ENCODE measurements at regions not wholly inside any gene's neighbourhood (a gene's known extent, or its start where the extent isn't known, plus 50 kb on each side); places are given as distances from the start of the nearest gene placed in this dataset.

DNA sequence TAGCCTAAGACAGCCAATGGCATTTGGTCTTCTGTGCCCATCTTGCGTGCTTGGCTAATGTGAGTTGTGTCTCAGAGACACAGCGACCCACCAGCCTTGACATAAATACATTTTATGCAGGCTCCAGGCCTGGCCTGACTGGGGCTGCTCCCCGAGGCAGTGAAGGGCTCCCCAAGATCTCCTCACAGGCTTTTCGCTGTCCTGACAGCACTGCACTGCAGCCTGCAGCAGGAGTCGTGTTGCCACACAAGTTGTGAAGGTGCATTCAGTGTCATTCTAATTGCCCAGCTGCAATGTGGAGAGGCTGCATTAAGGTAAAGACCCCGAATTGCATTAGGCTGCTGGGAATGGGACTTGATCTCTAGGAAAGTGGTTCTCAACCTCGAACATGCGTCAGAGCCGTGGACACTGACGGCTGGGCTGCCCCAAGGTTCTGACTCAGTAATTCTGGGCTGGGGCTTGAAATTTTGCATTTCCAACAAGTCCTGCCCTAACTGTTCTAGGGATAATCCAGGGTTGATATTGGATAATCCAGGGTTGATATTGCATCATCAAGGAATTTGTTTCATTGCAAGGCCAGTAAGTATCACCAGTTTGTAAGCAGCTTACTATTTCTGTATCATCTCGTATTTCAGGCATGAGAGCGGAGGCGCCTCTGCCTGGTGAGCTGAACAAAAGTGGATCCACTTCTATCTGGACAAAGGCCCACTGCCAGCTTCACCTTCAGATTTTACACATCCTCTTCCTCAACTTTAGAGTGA lies 108.7 kb upstream of the INSIG1 start:
- intact Hi-C loops (cut with DNase I), result loop anchor here in 1 of 2 donors (10.0 kb wide), 1 partner anchor 264 kb away; no protein-coding TSS in a partner anchor
- Histone ChIP-seq H3K27me3 (ENCODE audit: insufficient read depth in 3 of 3, low read length in 2 of 3) (no peaks in the 10 kb centered on the region), H3K4me3 (no peak overlapping the region), H3K4me1 (peaks cover 6% of the 10 kb centered on the region), H3K36me3 (ENCODE audit: insufficient read depth in 1 of 2, low read depth in 1 of 2) (no peaks in the 10 kb centered on the region), H3K27ac (peak overlapping the region; percentile 41), H3K9me3 (peaks cover 16% of the 10 kb centered on the region)
- no peak for TF ChIP-seq CTCF (IDR thresholded peaks at IDR 0.05)
- 63 to 75% (median 69%) methylated on average over 13 of the region's 13 CpGs for WGBS, 3 donors
- ATAC-seq (peak; percentile 54 to 80 (median 72)), DNase-seq (no peak)

DNA sequence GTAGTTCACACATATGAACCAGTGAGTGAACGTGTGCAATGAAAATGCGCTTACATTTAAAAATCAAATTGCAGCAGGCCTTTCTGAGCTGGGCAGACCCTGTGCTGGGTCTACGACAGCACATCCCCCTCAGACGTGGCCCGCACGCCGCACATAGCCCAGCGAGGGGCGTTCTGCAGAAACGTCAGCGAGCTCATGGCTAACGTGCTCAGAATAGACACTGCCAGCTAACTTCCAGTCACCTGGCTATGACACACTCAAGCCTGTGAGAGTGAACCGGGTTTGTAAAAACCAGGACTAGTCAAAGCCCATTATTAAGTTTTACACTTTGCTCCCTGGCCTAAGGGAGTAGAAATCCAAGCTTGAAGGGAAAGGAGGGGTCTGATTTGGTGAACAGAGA lies 108.1 kb upstream of the INSIG1 start:
- peak in 3 of 4 donors; percentile 64 to 74 (median 70) for ATAC-seq
- intact Hi-C loops (cut with DNase I), result loop anchor here in 1 of 2 donors (10.0 kb wide), 1 partner anchor 265 kb away; no protein-coding TSS in a partner anchor
- WGBS, 3 donors, result 71 to 75% (median 71%) methylated on average over 13 of the region's 13 CpGs

GRCh38 chr7:155190688-155191087 lies 107.0 kb upstream of the INSIG1 start:
- WGBS, 3 donors, result 5 to 11% (median 6%) methylated on average over 28 of the region's 28 CpGs
- H3K4me3 ChIP-seq, result peak overlapping the region; percentile 48
- H3K27me3 ChIP-seq (ENCODE audit: insufficient read depth in 3 of 3, low read length in 2 of 3), result no peaks in the 10 kb centered on the region
- TF ChIP-seq CTCF (IDR thresholded peaks at IDR 0.05), result peak; percentile 83
- peaks cover 6% of the 10 kb centered on the region for H3K9me3 ChIP-seq
- H3K27ac ChIP-seq, result no peak overlapping the region
- intact Hi-C loops (cut with DNase I), result loop anchor here (1.0 to 5.0 kb wide), 5 partner anchors 67 to 278 kb away; no protein-coding TSS in a partner anchor
- no peaks in the 10 kb centered on the region for H3K36me3 ChIP-seq (ENCODE audit: insufficient read depth in 1 of 2, low read depth in 1 of 2)
- peak; percentile 55 to 90 (median 80) for ATAC-seq
- H3K4me1 ChIP-seq, result peaks cover 6% of the 10 kb centered on the region
- peak; percentile 63 to 71 for DNase-seq

More for the DNA sequence above, 108.1 kb upstream of the INSIG1 start:
- Histone ChIP-seq H3K27me3 (ENCODE audit: insufficient read depth in 3 of 3, low read length in 2 of 3) (no peaks in the 10 kb centered on the region), H3K27ac (peak overlapping the region; percentile 41), H3K36me3 (ENCODE audit: insufficient read depth in 1 of 2, low read depth in 1 of 2) (no peaks in the 10 kb centered on the region), H3K9me3 (peaks cover 16% of the 10 kb centered on the region), H3K4me1 (peaks cover 6% of the 10 kb centered on the region), H3K4me3 (no peak overlapping the region)
- no peak for TF ChIP-seq CTCF (IDR thresholded peaks at IDR 0.05)
- DNase-seq, result no peak

DNA sequence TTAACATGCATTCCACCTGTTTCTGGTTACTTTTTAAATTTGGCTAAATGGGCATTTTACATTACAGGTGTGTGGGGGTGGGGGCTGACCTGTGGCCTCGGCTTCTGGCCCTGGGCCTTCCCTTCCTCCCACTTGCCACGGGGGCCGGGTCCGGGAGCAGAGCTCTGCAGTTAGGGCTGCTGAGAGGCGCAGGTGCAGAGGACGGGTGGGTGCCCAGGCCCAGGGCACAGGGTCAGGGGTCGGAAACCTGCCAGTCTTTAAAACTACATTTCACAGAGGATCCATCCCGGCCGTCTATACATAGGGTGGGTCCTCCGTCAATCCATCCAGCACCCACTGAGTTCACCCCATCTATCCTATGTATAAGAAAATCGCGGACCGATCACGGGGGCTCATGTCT lies 106.5 kb upstream of the INSIG1 start:
- no peak for TF ChIP-seq CTCF (IDR thresholded peaks at IDR 0.05)
- peaks cover 6% of the 10 kb centered on the region for H3K4me1 ChIP-seq
- H3K9me3 ChIP-seq, result peaks cover 3% of the 10 kb centered on the region
- H3K27ac ChIP-seq, result no peak overlapping the region
- intact Hi-C loops (cut with DNase I), result loop anchor here (2.0 to 5.0 kb wide), 4 partner anchors 66 to 279 kb away; no protein-coding TSS in a partner anchor
- DNase-seq (no peak), ATAC-seq (no peak)
- WGBS, 3 donors, result 67 to 74% (median 70%) methylated on average over 14 of the region's 14 CpGs
- no peaks in the 10 kb centered on the region for H3K36me3 ChIP-seq (ENCODE audit: insufficient read depth in 1 of 2, low read depth in 1 of 2)
- no peaks in the 10 kb centered on the region for H3K27me3 ChIP-seq (ENCODE audit: insufficient read depth in 3 of 3, low read length in 2 of 3)
- H3K4me3 ChIP-seq, result peak overlapping the region; percentile 48
